HUES48 (cell line): ENCODE measurements at regions not wholly inside any gene's neighbourhood (a gene's known extent, or its start where the extent isn't known, plus 50 kb on each side); places are given as distances from the start of the nearest gene placed in this dataset.
A peak's percentile ranks its signal among the peaks of the same experiment; 100 is the strongest.
"Not testable (repeated sequence)": the region's sequence is repeated elsewhere in the genome, so short reads cannot be mapped to it uniquely, and the experiment has no call there.

Experiments
- H3K27ac ChIP-seq: one replicate; pipeline ENCODE4 v1.7.0; 2013; ENCODE audit warnings: low read depth, low read length, inconsistent platforms
- H3K27me3 ChIP-seq: 2 replicates; pipeline ENCODE4 v1.6.1; 2013; ENCODE audit warnings: mild to moderate bottlenecking, low read length; ENCODE audit not compliant: control insufficient read depth, insufficient read depth
- H3K36me3 ChIP-seq: 2 replicates; pipeline ENCODE4 v1.6.1; 2013; ENCODE audit warnings: low read length; ENCODE audit not compliant: control insufficient read depth, insufficient read depth
- H3K4me1 ChIP-seq: 2 replicates; pipeline ENCODE4 v1.6.1; 2013; ENCODE audit warnings: mild to moderate bottlenecking, low read length; ENCODE audit not compliant: control insufficient read depth, insufficient read depth
- H3K4me3 ChIP-seq: 2 replicates; pipeline ENCODE4 v1.5.1; 2013; ENCODE audit warnings: mild to moderate bottlenecking, low read depth, low read length
- H3K9ac ChIP-seq: 2 replicates; pipeline ENCODE4 v1.6.1; 2013; ENCODE audit warnings: mild to moderate bottlenecking, low read depth, low read length, moderate library complexity
- H3K9me3 ChIP-seq: 2 replicates; pipeline ENCODE4 v1.6.1; 2013; ENCODE audit warnings: low read length; ENCODE audit not compliant: control insufficient read depth, insufficient read depth

DNA sequence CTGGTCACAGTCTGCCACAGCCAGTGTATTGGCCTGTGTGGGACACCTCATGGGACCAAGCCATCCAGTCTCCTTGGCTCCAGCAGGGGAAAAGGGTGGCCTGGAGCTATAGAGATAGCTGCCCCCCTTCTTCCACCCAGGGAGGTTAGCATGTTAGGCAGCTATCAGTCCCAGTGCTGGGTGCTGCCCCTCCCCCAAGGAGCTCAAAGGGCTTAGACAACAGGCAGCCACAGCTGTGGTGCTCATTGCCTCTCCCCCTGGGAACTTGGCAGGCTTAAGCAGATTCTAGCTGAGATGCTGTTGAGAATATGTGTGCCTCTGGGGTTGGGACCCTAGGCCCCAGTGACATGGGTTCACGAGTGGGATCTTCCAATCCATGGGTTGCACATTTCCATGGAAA lies 226.0 kb upstream of the PTGER4 start:
- H3K9me3 ChIP-seq = no peaks in the 10 kb centered on the region
- H3K27ac ChIP-seq = no peak overlapping the region
- no peaks in the 10 kb centered on the region for H3K27me3 ChIP-seq
- H3K36me3 ChIP-seq = no peaks in the 10 kb centered on the region
- no peak overlapping the region for H3K9ac ChIP-seq
- no peaks in the 10 kb centered on the region for H3K4me1 ChIP-seq
- no peak overlapping the region for H3K4me3 ChIP-seq

DNA sequence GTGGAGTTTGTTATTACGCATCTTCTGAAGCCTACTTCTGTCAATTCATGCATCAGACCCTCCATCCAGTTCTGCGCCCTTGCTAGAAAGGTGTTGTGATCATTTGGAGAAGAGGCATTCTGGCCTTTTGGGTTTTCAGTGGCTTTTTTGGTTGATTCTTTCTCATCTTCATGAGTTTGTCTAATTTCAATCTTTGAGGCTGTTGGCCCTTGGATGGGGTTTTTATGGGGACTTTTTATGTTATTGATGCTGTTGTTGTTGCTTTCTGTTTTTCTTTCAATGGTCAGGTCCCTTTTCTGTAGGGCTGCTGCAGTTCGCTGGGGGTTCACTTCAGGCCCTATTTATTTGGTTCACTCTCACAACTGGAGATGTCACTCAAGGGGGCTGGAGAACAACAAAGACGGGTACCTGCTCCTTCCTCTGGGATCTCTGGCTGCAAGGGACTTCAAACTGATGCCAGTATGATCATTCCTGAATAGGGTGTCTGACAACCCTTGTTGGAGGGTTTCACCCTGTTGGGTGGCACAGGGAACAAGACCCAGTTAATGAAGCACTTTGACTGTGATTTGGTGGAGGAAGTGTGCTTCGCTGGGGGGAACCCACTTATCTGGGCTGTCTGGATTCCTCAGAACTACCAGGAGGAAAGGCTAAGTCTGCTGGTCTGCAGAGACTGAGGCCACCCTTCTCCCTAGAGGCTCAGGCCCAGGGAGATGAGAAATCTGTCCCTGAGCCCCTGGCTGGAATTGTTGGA lies 226.7 kb upstream of the PTGER4 start:
- no peaks in the 10 kb centered on the region for H3K4me1 ChIP-seq
- no peaks in the 10 kb centered on the region for H3K36me3 ChIP-seq
- H3K27me3 ChIP-seq = no peaks in the 10 kb centered on the region
- H3K9me3 ChIP-seq = no peaks in the 10 kb centered on the region
- H3K9ac ChIP-seq = no peak overlapping the region
- H3K4me3 ChIP-seq = no peak overlapping the region
- no peak overlapping the region for H3K27ac ChIP-seq

DNA sequence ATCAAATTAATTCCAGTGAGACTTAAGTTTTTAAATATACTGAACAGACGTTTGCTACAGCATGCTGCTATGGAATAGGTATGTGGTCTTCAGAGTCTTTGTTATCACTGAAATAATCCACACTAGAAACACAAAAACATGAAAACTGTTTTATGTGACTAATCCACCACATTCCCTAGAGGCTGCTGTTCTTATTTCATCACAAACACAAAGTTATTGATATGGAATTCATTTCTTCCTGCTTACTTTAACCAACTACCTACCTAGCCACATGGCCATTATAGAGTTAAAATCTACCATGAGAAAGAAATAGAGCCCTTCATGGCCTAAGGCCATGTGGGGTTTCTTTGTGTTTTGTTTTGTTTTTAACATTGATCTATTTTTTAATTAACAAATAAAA lies 232.3 kb upstream of the PTGER4 start:
- no peaks in the 10 kb centered on the region for H3K27me3 ChIP-seq
- no peak overlapping the region for H3K27ac ChIP-seq
- H3K9ac ChIP-seq = no peak overlapping the region
- H3K4me1 ChIP-seq = no peaks in the 10 kb centered on the region; the same call in 1 of the 2 replicates
- no peaks in the 10 kb centered on the region for H3K36me3 ChIP-seq
- no peak overlapping the region for H3K4me3 ChIP-seq
- H3K9me3 ChIP-seq = peaks cover 5% of the 10 kb centered on the region

DNA sequence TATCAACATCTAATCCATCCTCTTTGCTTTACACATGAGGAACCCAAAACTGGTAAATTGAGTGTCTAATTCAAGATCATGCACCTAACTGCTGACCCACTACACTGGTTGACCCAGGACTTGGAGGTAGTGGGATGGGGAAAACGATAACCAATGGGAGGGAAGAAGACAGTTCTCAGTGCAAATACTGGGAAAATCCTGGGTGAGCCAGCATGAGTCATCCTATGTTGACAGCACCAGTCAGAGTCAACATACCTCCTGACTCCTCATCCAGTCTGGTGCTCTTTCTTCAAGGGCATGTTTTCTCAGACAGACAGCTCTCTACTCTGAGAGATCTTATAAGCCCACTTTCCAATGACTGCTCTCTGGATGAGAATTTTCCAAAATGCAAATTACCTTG lies 232.8 kb upstream of the PTGER4 start:
- Histone ChIP-seq H3K4me3 (no peak overlapping the region), H3K27me3 (no peaks in the 10 kb centered on the region), H3K36me3 (no peaks in the 10 kb centered on the region), H3K9ac (no peak overlapping the region), H3K27ac (no peak overlapping the region), H3K9me3 (peaks cover 5% of the 10 kb centered on the region), H3K4me1 (no peaks in the 10 kb centered on the region; the same call in 1 of the 2 replicates)

DNA sequence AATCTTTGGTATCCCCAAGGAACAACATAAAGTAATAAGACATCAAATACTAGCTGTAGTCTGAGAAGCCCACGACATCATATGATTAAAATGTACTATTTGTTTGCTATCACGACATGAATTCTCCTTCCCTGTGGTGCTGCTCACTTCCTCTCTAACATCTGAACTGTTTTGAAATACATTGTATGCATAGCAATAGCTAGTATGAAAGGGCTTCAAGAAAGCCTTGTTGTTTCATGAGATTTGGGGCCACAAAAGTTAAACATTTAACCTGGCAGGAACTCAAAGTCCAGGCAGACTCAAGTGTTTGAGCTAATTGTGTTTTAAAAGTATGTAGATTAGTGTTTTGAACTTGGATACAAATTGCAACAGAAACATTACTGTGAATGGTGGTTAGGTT lies 237.4 kb upstream of the PTGER4 start:
- H3K27me3 ChIP-seq = no peaks in the 10 kb centered on the region
- H3K9me3 ChIP-seq = peaks cover 5% of the 10 kb centered on the region
- peak overlapping the region; percentile 29 for H3K27ac ChIP-seq
- H3K4me1 ChIP-seq = no peaks in the 10 kb centered on the region; the same call in 1 of the 2 replicates
- no peak overlapping the region for H3K4me3 ChIP-seq
- no peak overlapping the region for H3K9ac ChIP-seq
- H3K36me3 ChIP-seq = no peaks in the 10 kb centered on the region

DNA sequence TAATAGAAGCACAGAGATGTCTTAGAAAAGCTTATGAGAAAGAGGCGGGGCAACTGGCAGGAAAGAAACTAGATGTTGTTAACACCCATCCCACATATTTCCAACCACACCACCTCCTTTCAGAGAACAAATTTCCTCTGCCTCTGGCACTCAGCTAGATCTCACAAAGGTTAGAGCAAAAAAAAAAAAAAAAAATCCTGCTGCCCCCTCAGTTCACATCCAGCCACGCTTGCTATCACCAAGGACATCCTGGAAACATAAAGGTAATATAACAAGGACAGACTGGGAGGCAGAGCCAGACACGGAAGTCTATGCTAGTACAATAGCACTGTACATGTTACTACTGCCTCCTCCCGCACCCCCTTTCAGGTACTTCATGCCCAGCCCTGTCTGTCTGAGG lies 238.0 kb upstream of the PTGER4 start:
- Histone ChIP-seq H3K27me3 (no peaks in the 10 kb centered on the region), H3K27ac (no peak overlapping the region), H3K4me3 (no peak overlapping the region), H3K9ac (no peak overlapping the region), H3K4me1 (no peaks in the 10 kb centered on the region; the same call in 1 of the 2 replicates), H3K9me3 (peaks cover 5% of the 10 kb centered on the region), H3K36me3 (no peaks in the 10 kb centered on the region)

DNA sequence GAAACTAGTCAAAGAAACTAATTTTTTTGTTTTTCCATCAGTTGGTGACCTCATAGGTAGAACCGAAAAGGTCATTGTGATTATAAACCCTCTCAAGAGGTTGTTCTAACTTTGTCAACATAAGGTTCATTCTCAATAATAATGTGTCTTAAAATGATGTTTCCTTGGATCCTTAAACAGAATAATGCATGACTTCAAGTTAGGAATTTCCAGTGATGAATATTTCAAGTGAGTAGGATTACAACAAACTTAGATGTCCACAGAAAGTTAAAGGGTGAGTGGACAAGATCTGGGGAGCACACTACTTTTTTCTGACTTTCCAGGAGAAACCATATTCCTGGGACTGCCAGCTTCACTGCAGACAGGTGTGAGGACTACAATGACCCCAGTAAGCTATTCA lies 239.0 kb upstream of the PTGER4 start:
- H3K36me3 ChIP-seq = no peaks in the 10 kb centered on the region
- H3K4me3 ChIP-seq = no peak overlapping the region
- no peaks in the 10 kb centered on the region for H3K27me3 ChIP-seq
- H3K9me3 ChIP-seq = peaks cover 5% of the 10 kb centered on the region
- H3K9ac ChIP-seq = no peak overlapping the region
- no peaks in the 10 kb centered on the region; the same call in 1 of the 2 replicates for H3K4me1 ChIP-seq
- no peak overlapping the region for H3K27ac ChIP-seq

DNA sequence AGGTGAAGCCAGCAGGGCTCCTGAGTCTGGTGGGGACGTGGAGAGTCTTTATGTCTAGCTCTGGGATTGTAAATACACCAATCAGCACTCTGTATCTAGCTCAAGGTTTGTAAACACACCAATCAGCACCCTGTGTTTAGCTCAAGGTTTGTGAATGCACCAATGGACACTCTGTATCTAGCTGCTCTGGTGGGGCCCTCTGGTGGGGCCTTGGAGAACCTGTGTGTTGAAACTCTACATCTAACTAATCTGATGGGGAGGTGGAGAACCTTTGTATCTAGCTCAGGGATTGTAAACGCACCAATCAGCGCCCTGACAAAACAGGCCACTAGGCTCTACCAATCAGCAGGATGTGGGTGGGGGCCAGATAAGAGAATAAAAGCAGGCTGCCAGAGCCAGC lies 240.6 kb upstream of the PTGER4 start:
- H3K9me3 ChIP-seq, H3K36me3 ChIP-seq, H3K27ac ChIP-seq, H3K9ac ChIP-seq, H3K4me1 ChIP-seq, H3K4me3 ChIP-seq, H3K27me3 ChIP-seq: not testable (repeated sequence)

DNA sequence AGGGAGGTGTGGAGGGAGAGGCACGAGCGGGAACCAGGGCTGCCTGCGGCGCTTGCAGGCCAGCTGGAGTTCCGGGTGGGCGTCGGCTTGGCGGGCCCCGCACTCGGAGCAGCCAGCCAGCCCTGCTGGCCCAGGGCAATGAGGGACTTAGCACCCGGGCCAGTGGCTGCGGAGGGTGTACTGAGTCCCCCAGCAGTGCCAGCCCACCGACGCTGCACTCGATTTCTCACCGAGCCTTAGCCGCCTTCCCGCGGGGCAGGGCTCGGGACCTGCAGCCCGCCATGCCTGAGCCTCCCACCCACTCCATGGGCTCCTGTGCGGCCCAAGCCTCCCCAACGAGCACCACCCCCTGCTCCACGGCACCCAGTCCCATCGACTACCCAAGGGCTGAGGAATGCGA lies 241.1 kb upstream of the PTGER4 start:
- H3K4me3 ChIP-seq, H3K27ac ChIP-seq, H3K9me3 ChIP-seq, H3K36me3 ChIP-seq, H3K27me3 ChIP-seq, H3K4me1 ChIP-seq, H3K9ac ChIP-seq: not testable (repeated sequence)

DNA sequence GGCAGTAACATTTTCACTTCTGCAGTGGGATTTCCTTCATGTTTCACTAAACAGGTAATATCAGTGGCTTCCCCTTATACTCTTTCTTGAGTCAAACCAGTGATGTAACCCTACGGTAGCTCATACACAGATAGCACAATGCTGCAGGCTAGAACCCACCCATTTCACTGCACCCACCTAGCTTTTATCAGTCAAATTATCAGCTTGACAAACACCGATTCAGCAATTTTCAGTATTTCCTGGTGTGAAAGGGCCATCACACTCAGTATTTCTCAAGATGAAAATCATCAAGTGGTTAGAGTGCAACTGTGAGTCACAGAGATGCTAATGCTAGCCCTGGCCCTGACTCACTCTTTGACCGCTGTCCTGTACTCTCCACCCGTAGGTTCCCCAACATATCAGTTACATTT lies 242.3 kb upstream of the PTGER4 start:
- no peaks in the 10 kb centered on the region for H3K9me3 ChIP-seq
- no peaks in the 10 kb centered on the region for H3K36me3 ChIP-seq
- H3K27ac ChIP-seq = no peak overlapping the region
- H3K4me3 ChIP-seq = no peak overlapping the region
- H3K4me1 ChIP-seq = peaks cover 14% of the 10 kb centered on the region
- no peak overlapping the region for H3K9ac ChIP-seq
- no peaks in the 10 kb centered on the region for H3K27me3 ChIP-seq

DNA sequence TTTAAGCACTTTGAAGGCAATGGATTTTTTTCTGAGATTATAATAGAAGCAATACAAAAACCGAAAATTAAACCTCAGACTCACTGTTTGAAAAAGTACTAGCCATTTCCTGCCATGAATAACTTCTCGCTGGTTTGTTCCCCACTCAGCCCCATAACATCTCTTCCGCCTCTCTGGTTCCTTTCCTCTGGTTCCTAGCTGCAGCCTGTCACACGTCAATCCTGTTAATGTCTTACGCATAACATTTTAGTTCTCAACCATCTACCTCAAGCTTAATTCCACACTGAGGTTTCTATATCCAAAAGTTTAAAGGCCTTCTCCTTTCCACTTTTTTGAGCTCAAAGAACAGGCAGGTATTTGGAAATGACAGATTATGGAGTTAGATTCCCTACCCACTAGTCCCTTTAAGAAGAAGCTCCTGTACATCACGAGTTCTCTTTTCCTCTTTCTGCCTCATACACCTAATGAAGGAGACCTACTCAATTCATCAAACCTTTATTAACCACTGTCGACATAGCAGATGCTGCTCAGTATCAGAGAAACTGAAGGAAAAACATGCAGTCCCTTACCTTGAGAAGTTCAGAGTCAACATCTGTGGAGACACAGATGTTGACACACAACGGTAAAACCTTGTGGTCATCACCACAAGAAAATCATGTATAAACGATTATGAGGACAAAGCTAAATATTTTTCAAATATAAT lies 243.0 kb upstream of the PTGER4 start:
- no peak overlapping the region for H3K9ac ChIP-seq
- peaks cover 16% of the 10 kb centered on the region for H3K4me1 ChIP-seq
- no peaks in the 10 kb centered on the region for H3K9me3 ChIP-seq
- no peaks in the 10 kb centered on the region for H3K36me3 ChIP-seq
- no peak overlapping the region for H3K27ac ChIP-seq
- no peak overlapping the region for H3K4me3 ChIP-seq
- H3K27me3 ChIP-seq = no peaks in the 10 kb centered on the region
